RWPE1 (cell line): ENCODE measurements at regions not wholly inside any gene's neighbourhood (a gene's known extent, or its start where the extent isn't known, plus 50 kb on each side); places are given as distances from the start of the nearest gene placed in this dataset.

Source experiments
- CTCF ChIA-PET: fragments of 350-600 bp; sonication (Branson Sonifier 250); formaldehyde crosslinking; extraction: SDS; loops from one replicate; lab custom pipeline; 2021; lab: Yijun Ruan, JAX
- POLR2A ChIA-PET: fragments of 400-600 bp; formaldehyde crosslinking; extraction: SDS; loops from one replicate; lab custom pipeline; 2020; ENCODE audit warnings: antibody characterized with exemption; ENCODE audit not compliant: low non-redundant PET; lab: Yijun Ruan, JAX
- DNase-seq: peaks from one replicate; pipeline ENCODE4 v3.0.0; 2012; ENCODE audit warnings: low spot score
- H3K27ac ChIP-seq: fragments of 450-650 bp; 2 replicates; pipeline ENCODE4 v1.5.1; 2017
- CTCF ChIP-seq: fragments of 450-650 bp; conservative IDR thresholded peaks from 2 replicates; pipeline ENCODE4 v1.5.1; 2017; ENCODE audit warnings: low read depth, mild to moderate bottlenecking

GRCh38 chr3:43161684-43162229 lies 55.9 kb upstream of the POMGNT2 start:
- peak overlapping the region; percentile 46 for H3K27ac ChIP-seq
- POLR2A ChIA-PET = no interaction called here
- DNase-seq = no peak
- TF ChIP-seq CTCF = no peak
- CTCF ChIA-PET = no interaction called here

GRCh38 chr3:43160664-43161063 lies 54.8 kb upstream of the POMGNT2 start:
- CTCF ChIA-PET = interaction anchor here (0.6 kb wide), 1 partner anchor 436 kb away, joined by 3 read pairs; no protein-coding TSS in a partner anchor
- no peak for DNase-seq
- H3K27ac ChIP-seq = no peak overlapping the region
- POLR2A ChIA-PET = no interaction called here
- TF ChIP-seq CTCF = no peak

- no peak for DNase-seq
- ChIA-PET CTCF (no interaction called here), POLR2A (no interaction called here)
Observed at GRCh38 chr3:43159876-43160255, 54.0 kb upstream of the POMGNT2 start.

GRCh38 chr3:43159131-43159875 lies 53.4 kb upstream of the POMGNT2 start:
- CTCF ChIA-PET = no interaction called here
- POLR2A ChIA-PET = no interaction called here
- H3K27ac ChIP-seq = no peak overlapping the region
- TF ChIP-seq CTCF = no peak
- no peak for DNase-seq

More at GRCh38 chr3:43159876-43160255, 54.0 kb upstream of the POMGNT2 start:
- TF ChIP-seq CTCF = no peak
- H3K27ac ChIP-seq = no peak overlapping the region

- CTCF ChIA-PET = no interaction called here
- POLR2A ChIA-PET = no interaction called here
- no peak for TF ChIP-seq CTCF
- DNase-seq = no peak
- H3K27ac ChIP-seq = no peak overlapping the region
Observed at GRCh38 chr3:43156812-43157455, 51.1 kb upstream of the POMGNT2 start.

GRCh38 chr3:43155464-43156121 lies 49.7 kb upstream of the POMGNT2 start:
- peak; percentile 54; the same call in 1 of the 2 replicates for TF ChIP-seq CTCF
- H3K27ac ChIP-seq = no peak overlapping the region
- peak; percentile 69 for DNase-seq
- POLR2A ChIA-PET = no interaction called here
- CTCF ChIA-PET = interaction anchor here (0.6 to 0.9 kb wide), 4 partner anchors 11 to 248 kb away, joined by 3 to 4 read pairs (median 4); no protein-coding TSS in a partner anchor
